ENCODE measurements at regions not wholly inside any gene's neighbourhood (a gene's known extent, or its start where the extent isn't known, plus 50 kb on each side); places are given as distances from the start of the nearest gene placed in this dataset.

DNA sequence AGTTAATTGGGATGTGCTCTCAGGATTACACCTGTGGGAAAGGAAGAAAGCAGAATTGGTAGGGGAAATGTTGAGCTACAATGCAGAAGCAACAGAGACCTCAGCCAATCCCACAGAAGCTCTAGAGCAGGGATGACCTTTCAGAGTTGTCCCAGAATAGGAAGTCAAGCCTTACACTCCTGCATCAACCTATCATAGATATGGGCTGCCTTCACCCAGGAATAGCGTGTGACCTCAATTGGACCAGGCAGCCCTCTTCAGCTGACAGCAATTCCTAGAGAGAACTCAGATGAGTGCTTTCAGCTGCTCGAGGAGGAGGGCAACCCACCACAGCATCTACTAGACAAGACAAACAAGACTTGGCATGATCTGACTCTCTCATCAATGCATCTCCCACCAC lies 189.7 kb downstream of the TMEM132E start:
- TF ChIP-seq, protein P1, sequence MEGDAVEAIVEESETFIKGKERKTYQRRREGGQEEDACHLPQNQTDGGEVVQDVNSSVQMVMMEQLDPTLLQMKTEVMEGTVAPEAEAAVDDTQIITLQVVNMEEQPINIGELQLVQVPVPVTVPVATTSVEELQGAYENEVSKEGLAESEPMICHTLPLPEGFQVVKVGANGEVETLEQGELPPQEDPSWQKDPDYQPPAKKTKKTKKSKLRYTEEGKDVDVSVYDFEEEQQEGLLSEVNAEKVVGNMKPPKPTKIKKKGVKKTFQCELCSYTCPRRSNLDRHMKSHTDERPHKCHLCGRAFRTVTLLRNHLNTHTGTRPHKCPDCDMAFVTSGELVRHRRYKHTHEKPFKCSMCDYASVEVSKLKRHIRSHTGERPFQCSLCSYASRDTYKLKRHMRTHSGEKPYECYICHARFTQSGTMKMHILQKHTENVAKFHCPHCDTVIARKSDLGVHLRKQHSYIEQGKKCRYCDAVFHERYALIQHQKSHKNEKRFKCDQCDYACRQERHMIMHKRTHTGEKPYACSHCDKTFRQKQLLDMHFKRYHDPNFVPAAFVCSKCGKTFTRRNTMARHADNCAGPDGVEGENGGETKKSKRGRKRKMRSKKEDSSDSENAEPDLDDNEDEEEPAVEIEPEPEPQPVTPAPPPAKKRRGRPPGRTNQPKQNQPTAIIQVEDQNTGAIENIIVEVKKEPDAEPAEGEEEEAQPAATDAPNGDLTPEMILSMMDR (IDR thresholded peaks at IDR 0.05; ENCODE audit: low read depth, low read length, missing control alignments): no peak
- DNase-seq: no peak
- no peaks in the 10 kb centered on the region for H3K27me3 ChIP-seq (replicated peaks)
- no peak overlapping the region for H3K27ac ChIP-seq
- no peaks in the 10 kb centered on the region for H3K36me3 ChIP-seq (replicated peaks)
- H3K4me3 ChIP-seq (ENCODE audit: low read depth, low read length): no peak overlapping the region
- in situ Hi-C loops (cut with HindIII; ENCODE audit: low pct_ligation_motif_present, low sequenced_read_pairs): no loop called here

DNA sequence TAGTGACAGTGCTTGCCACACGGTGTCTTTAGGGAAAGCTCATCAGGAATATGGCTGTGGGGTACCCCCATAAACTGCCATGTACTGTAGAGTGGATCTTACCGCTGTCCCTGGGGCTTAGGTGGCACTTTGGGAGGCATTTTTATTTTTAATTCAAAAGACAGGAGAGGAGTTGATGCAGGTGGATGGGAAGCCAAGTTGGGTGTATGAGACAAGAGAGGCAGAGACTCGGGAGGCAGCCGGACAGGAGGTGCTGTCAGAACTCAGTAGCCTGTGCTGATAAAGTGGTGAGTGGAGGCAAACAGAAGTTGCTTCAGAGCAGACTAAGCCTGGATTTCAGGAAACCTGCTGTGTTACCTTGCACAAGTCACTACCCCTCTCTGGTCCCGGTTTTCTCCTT lies 185.9 kb downstream of the TMEM132E start:
- in situ Hi-C loops (cut with HindIII; ENCODE audit: low pct_ligation_motif_present, low sequenced_read_pairs): no loop called here
- H3K4me3 ChIP-seq (ENCODE audit: low read depth, low read length): no peak overlapping the region
- no peak overlapping the region for H3K27ac ChIP-seq
- no peaks in the 10 kb centered on the region for H3K27me3 ChIP-seq (replicated peaks)
- no peak for DNase-seq
- H3K36me3 ChIP-seq (replicated peaks): no peaks in the 10 kb centered on the region
- TF ChIP-seq, protein P1 (IDR thresholded peaks at IDR 0.05; ENCODE audit: low read depth, low read length, missing control alignments): no peak

DNA sequence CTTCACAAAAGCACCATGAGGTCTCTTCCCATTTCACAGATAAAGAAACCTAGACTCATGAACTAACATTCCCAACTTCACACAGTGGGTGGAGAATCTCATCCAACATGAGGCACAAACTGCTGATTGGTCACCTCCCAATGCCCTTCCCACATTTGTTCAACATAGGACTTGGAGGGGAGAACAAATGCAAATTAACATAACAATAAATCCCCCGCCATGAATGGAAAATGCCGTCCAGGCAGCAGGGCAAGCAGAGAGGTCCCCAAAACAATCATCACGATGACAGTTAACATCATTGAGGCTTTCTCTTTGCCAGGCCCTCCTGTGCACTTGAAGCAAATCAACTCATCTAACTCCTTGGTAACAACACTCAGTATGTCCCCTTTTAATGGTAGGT lies 185.3 kb downstream of the TMEM132E start:
- no peak for DNase-seq
- Histone ChIP-seq H3K4me3 (ENCODE audit: low read depth, low read length) (no peak overlapping the region), H3K27me3 (replicated peaks) (no peaks in the 10 kb centered on the region), H3K36me3 (replicated peaks) (no peaks in the 10 kb centered on the region), H3K27ac (no peak overlapping the region)
- TF ChIP-seq, protein P1 (IDR thresholded peaks at IDR 0.05; ENCODE audit: low read depth, low read length, missing control alignments): no peak
- in situ Hi-C loops (cut with HindIII; ENCODE audit: low pct_ligation_motif_present, low sequenced_read_pairs): no loop called here

DNA sequence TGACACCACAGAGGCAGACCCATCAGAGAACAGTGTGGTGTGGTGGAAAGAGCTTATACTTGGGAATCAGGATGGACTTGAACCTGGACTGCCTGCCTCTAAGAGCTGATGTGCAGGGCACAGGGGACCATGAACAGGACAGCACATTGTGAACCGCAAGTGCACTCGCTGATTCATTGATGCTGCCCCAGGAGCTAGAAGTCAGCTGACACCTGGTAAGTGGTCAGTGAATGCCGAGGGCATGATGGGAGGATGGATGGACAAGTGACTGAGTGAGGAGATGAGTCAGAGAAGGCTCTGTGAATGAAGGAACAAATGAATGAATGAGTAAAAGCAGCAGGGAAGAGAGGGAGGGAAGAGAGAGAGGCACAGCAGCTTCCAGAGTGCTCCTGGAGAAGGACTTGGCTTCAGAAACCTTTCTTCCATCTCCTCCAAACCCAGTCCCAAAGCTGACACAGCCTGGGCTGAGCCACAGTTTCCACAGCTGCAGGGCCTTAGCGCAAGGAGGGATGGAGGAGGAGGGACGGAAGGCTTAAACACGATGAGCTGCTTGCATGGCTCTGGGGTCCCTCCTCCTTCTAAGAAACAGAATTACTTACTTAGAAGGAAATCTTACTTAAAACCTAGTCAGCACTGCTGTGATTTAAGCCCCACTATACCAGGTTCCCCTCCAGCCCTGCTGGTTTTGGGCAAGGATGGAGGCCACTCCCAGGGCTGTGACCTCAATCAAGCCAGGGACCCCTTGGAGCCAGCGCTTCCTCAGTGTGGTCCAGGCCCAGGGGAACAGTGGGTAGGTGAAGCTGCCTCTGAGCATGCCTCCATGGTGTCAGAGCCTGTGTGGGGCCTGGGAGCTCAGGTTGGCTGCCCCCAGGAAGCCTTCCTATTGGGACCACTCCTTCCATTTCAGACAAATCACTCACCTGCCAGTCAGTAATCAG lies 184.6 kb downstream of the TMEM132E start:
- Histone ChIP-seq H3K27ac (no peak overlapping the region), H3K4me3 (ENCODE audit: low read depth, low read length) (no peak overlapping the region), H3K27me3 (replicated peaks) (no peaks in the 10 kb centered on the region), H3K36me3 (replicated peaks) (no peaks in the 10 kb centered on the region)
- in situ Hi-C loops (cut with HindIII; ENCODE audit: low pct_ligation_motif_present, low sequenced_read_pairs): no loop called here
- DNase-seq: no peak
- TF ChIP-seq, protein P1 (IDR thresholded peaks at IDR 0.05; ENCODE audit: low read depth, low read length, missing control alignments): no peak

DNA sequence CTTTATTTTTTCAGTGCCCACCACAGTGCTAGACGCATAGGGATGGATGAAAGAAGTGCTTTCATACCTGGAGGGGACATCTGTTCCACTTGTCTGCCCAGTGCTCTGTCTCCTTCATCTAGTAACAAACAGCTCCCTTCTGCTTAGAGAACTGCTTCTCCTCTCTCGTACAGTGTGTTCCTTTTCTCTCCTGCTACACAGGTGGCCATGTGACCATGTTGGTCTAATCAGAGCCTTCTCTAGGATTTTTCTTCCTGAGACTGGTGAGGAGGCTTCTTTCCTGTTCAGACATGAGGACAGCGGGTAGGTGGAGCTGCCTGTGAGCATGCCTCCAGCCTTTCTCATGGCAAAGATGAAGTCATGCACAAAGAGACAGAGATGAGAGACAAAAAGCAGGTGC lies 182.7 kb downstream of the TMEM132E start:
- no peak overlapping the region for H3K4me3 ChIP-seq (ENCODE audit: low read depth, low read length)
- TF ChIP-seq, protein P1 (IDR thresholded peaks at IDR 0.05; ENCODE audit: low read depth, low read length, missing control alignments): no peak
- no peak for DNase-seq
- H3K27ac ChIP-seq: no peak overlapping the region
- in situ Hi-C loops (cut with HindIII; ENCODE audit: low pct_ligation_motif_present, low sequenced_read_pairs): no loop called here
- H3K27me3 ChIP-seq (replicated peaks): no peaks in the 10 kb centered on the region
- no peaks in the 10 kb centered on the region for H3K36me3 ChIP-seq (replicated peaks)

Data from brain microvascular endothelial cell (primary cell).